ENCODE measurements at regions not wholly inside any gene's neighbourhood (a gene's known extent, or its start where the extent isn't known, plus 50 kb on each side); places are given as distances from the start of the nearest gene placed in this dataset.
A peak's percentile ranks its signal among the peaks of the same experiment; 100 is the strongest.

DNA sequence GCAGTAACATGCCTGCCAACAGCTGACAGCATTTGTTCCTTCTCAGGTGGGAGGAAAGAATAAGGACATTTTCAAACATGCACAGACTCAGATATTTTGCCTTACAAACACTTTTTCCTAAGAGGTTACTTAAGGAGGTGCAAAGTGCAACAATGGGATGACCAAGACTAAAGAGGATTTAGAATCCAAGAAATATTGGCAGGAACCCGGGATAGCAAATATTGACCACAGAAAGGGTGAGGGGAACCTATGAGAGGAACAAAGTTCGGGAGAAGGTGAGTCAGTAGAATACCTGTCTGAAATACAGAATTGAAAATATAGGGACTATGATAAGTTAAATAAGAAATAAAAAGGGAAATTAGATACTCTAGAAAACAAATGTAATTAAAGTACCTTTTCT lies 321.9 kb upstream of the EMCN start:
- DNase-seq, result no peak

DNA sequence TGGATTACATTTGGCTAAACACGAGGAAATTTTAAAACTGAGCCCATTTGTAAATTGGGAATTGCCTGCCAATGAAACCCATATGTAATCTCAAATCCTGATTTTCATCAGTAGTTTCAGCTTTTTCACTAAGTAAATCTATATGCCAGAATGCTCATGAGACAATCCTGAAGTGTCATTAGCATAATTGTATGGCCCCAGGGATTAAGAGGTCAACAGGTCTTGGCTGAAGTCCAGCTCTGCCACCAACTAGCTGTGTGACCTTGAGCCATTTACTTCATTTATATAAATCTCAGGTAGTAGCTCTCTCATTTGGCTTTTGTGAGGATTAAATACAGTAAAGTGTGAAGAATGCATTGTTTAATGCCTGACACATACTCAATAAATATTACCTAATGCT lies 320.5 kb upstream of the EMCN start:
- DNase-seq, result peak; percentile 10

DNA sequence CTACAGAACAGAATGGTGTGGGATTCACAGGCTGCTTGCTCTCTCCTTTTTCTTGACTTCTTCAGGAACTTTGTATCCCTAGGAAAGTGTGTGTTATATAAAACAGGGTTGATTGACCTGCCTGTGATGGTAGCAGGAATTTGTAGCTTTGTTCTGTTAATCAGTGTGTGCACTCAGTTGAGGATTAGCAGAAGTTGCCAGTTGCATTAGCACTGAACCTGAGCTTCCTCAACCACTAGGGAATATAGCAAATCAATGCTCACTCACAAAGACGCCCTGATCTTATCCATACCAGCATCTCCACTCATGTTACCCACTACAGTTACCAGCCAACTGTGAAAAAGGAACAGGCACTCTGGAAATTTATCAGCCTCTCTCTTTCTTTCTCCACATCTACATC lies 319.1 kb upstream of the EMCN start:
- DNase-seq, result peak; percentile 79

DNA sequence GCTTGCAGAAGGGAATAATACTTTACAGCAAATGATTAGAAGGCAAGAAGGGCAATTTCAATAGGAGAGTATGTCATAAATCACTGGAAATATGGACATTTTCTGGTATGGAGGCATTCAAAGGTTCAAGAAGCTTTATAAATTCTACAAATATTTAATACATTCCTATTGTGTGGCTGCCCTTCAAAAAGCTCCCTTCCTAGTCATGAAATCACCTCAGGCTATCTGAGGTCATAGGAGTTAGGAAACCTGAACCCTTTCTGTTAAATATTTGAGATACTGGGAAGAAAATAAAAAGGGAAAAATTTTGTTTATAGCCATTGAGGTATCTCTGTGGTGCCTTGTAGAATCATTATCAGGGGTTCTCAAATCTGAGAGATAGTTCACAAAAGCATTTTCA lies 316.8 kb upstream of the EMCN start:
- no peak for DNase-seq

GRCh38 chr4:100833906-100834305 lies 316.1 kb upstream of the EMCN start:
- no peak for DNase-seq

- DNase-seq, result no peak
Observed at GRCh38 chr4:100828986-100829685, 311.3 kb upstream of the EMCN start.

DNA sequence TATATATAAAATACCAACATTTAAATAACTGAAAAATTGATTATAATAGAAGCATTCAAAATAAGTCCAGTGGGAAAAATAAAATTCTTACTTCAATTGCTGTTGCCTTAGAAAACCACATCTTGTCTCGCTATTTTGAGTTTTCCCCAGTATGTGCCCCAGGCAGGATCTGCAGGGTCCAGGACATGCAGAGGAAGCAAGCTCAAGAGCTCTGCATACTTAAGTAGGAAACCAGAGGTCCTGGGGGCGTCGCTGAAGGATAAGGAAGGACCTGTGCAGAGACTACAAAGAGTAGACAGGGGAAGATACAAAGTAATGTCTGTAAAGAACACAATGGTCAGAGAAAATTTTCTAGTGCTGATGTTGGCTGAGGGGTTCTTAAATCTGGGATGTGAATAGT lies 310.5 kb upstream of the EMCN start:
- no peak for DNase-seq

GRCh38 chr4:100827756-100828155 lies 309.9 kb upstream of the EMCN start:
- DNase-seq, result no peak

- no peak for DNase-seq
Observed at GRCh38 chr4:100826808-100827548, 309.2 kb upstream of the EMCN start.

DNA sequence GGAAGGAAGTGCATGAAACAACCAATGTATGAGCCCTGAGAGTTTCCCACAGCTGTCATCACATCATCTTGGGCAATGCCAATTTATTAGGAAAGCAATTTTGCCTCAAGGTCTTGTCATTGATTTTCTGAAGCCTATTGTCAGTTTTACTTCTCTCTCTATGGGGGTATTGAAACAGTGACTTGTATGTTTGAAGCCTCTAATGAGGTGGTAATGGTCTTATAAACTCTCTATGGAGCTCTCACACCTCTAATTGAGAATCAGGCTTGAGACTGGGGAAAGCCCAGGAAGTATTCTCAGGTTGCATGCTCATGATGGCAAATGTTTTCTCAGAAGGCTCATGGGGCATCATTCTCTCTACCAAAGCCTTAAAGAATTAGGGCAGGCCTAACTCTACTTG lies 308.2 kb upstream of the EMCN start:
- no peak for DNase-seq

DNA sequence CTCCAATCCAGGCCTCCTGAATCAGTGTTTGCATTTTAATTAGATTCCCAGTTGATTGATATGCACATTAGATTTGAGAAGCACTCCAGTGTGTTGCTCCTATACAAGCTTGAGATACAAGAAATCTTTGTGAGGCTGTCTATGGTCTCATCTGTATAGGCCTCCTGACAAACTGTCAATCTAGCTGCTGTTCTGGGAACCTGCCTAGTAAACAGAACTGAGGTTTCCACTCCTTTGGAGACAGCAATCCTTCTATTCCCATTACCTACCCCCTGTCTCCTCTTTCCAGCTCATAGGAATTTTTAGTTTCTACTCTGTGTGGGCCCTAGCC lies 306.1 kb upstream of the EMCN start:
- no peak for DNase-seq

- DNase-seq, result no peak
Observed at GRCh38 chr4:100823066-100823992, 305.5 kb upstream of the EMCN start.

DNA sequence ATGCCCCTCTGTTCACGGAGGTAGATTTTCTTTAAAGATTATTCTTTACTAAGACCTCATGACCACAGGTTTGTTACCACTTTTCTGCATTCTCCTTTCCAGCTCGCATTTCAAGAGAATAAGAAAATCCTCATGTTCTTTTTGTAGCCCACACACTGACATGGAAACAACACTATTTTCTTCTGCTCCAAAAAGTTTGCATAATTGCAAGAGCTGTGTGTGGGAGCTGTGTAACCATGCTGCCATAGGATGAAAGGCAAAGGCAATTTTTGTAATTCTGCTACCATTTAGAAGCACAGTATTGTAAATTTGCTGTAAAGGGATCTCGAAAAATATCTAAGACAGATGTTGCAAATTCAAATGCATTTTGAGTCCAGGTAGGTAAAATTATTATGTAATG lies 302.4 kb upstream of the EMCN start:
- DNase-seq, result no peak

DNA sequence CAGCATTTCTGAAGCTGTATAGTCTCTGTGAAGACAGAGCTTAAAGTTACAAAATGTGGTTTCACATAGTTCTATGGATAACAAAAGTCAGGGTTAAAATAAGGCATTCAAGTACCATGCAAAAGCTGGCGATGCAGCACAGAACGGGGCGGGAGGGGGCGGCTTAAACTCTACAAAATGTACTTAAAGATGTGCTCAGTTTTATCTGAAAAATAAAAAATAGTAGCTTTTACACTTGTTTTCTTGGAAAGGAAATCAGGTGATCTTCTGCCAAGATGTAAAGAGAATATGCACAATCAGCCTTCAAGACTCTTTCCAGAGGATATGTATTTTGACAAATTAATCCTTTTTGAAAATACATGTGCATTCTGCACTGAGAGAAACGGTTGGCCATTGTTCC lies 301.7 kb upstream of the EMCN start:
- no peak for DNase-seq

DNA sequence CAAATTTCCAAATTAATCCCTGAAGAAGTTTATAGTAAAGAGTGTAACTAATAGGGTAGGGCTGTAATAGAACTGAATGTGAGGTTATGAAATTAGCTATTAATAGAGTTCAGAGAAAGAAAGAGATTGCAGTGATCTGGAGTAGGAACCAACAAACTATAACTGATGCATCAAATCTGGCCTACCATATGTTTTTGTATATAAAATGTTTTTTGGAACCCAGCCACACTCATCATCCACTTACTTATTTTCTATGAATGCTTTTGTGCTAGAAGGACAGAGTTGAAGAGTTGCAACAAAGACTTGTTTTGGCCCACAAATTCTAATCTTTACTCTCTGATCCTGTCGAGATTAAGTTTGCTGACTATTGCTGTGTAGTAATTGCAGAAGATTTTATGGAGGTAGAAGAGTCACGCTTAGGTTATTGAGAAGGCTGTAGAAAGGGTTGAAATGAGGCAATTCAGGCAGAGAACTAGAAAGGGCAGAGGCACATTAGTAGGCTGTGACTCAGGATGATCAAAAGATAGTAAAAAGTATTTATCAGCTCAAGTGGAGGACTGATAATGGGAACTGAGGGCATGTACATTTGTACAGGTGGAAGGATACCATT lies 298.7 kb upstream of the EMCN start:
- DNase-seq, result peak; percentile 10

DNA sequence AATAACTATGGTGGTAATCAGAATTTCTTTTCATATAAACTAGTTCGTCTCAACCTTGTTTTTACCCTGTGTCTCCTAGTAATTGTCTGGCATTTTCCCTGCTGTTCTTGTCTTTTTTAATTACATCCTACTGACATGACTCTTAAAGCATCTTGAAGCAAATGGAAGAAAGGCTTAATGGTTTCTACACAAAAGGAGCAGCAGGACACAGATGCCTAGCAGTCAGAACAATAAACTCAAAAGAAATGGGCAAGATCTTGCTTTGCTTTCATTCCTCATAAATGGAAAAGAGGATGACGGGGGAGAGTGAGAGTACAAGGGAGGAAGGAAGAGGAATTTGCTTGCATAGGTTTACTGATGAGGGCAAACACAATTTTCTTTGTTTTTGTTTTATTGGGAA lies 293.2 kb upstream of the EMCN start:
- DNase-seq, result no peak

GRCh38 chr4:100809506-100809905 lies 291.7 kb upstream of the EMCN start:
- DNase-seq, result no peak

GRCh38 chr4:100806988-100807387 lies 289.2 kb upstream of the EMCN start:
- no peak for DNase-seq

- no peak for DNase-seq
Observed at GRCh38 chr4:100805538-100805937, 287.7 kb upstream of the EMCN start.

DNA sequence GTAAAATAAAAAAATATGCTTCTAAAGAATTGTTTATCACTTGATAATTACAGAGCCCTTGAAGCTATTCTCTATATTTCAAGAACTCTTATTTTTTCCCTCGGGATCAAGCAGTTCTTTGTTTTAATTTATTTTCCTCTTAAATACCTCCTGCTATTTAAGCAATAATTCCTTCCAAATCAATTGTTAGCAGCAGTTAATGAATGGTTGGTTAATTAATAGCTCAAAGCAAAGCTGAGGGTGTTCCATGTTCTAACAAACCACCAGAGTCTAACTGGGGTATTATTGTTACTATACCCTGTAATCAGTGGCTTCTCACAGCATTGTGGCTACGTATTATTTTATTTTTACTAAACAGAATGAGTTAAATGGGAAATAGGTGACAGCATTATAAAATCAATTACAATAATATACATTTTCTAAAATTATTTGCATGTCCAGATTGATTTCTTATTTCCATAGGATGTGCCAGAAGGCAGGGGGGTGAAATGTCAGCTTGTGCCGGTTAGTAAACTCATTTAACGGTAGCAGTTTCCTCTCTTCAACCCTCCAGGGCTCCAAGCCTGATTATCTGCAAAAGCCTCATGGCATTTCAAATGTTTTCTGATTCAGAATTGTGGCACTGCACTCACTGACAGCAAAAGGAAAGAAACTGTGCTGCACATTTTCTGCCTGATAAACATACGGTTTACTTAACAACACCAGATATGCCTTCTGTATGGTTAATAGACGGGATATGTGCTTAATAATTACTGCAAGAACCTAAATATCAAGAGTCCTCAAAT lies 286.9 kb upstream of the EMCN start:
- no peak for DNase-seq

DNA sequence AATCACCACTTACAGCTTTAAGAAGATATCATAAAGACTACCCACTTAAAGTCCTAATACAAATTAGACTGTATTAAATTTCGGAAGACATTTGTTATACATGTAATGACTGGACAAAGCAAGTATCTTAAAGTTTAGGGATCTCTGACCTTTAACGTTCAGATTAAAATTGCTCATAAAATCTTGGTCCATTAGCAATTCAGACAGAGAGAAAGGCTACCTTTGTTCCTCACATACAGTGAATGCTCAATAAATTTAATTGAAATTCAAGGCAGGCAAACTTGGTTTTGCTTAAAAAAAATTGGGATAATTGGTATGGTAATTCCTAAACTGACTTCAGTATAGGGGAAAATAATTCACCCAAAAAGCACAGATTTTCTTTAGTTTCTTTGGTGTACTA lies 285.9 kb upstream of the EMCN start:
- no peak for DNase-seq

- no peak for DNase-seq
Observed at GRCh38 chr4:100799761-100800539, 282.1 kb upstream of the EMCN start.
